GM12878 (cell line): ENCODE measurements at regions not wholly inside any gene's neighbourhood (a gene's known extent, or its start where the extent isn't known, plus 50 kb on each side); places are given as distances from the start of the nearest gene placed in this dataset.

Source experiments
- ATAC-seq: fragments of 200-7000 bp; cut with Tn5 transposase; 3 replicates; pipeline ENCODE4 v1.9.1; 2020; ENCODE audit warnings: mild to moderate bottlenecking, moderate library complexity
- BruUV-seq: library from RNA; stranded (reverse); fragments of 400-500 nt; replicated peaks from 2 replicates; lab custom pipeline; 2021; lab: Mats Ljungman, UMichigan
- CTCF ChIA-PET: fragments of 300-600 bp; sonication (Branson Sonifier 250); formaldehyde crosslinking; extraction: SDS; loops from one replicate; lab custom pipeline; 2021; ENCODE audit warnings: inconsistent platforms; lab: Yijun Ruan, JAX
- POLR2A ChIA-PET: fragments of 350-600 bp; formaldehyde crosslinking; extraction: SDS; loops from one replicate; lab custom pipeline; 2021; ENCODE audit warnings: inconsistent platforms; lab: Charles Lee
- RAD21 ChIA-PET: fragments of 300-600 bp; sonication (Branson Sonifier 250); formaldehyde crosslinking; loops from one replicate; lab custom pipeline; 2023; ENCODE audit warnings: antibody characterized with exemption; ENCODE audit not compliant: unreplicated experiment; lab: Charles Lee
- SMC1A ChIA-PET: fragments of 300-600 bp; sonication (Branson Sonifier 250); formaldehyde crosslinking; loops from one replicate; lab custom pipeline; 2023; ENCODE audit not compliant: unreplicated experiment, uncharacterized antibody; lab: Charles Lee
- DNase-seq: peaks from one replicate; pipeline ENCODE4 v3.0.0-alpha.2; 2011; ENCODE audit warnings: low read depth, low spot score
- FAIRE-seq: peaks from 3 replicates; lab custom pipeline; 2011; peaks lifted over from hg19 to GRCh38; lab: Jason Lieb, UNC
- H2AFZ ChIP-seq: 2 replicates; pipeline ENCODE4 v1.6.0; 2011; ENCODE audit warnings: low read depth, low read length, control low read depth; ENCODE audit not compliant: control insufficient read depth
- H3K27ac ChIP-seq: 2 replicates; pipeline ENCODE4 v1.5.1; 2011; ENCODE audit warnings: control low read depth; ENCODE audit not compliant: control insufficient read depth, insufficient read depth
- H3K27me3 ChIP-seq, 2 experiments: replicated peaks in 1 of 2; 2 replicates each; pipeline versions ENCODE4 v1.6.0 to v1.6.1; 2011; ENCODE audit warnings: low read length in 1 of 2; ENCODE audit not compliant: control insufficient read depth in 2 of 2, insufficient read depth in 2 of 2
- H3K36me3 ChIP-seq, 2 experiments: 2 replicates each; pipeline ENCODE4 v1.5.1; 2011; ENCODE audit warnings: low read length in 1 of 2; ENCODE audit not compliant: control insufficient read depth in 2 of 2, insufficient read depth in 2 of 2
- H3K4me1 ChIP-seq: 2 replicates; pipeline ENCODE4 v1.6.1; 2011; ENCODE audit warnings: mild to moderate bottlenecking, low read length, moderate library complexity, mixed read lengths; ENCODE audit not compliant: control insufficient read depth, insufficient read depth
- H3K4me2 ChIP-seq: 2 replicates; pipeline ENCODE4 v1.6.0; 2011; ENCODE audit warnings: control low read depth; ENCODE audit not compliant: control insufficient read depth, insufficient read depth
- H3K4me3 ChIP-seq: fragments of 200-600 bp; sonication (generic); 2 replicates; pipeline ENCODE4 v1.5.1; 2016
- H3K79me2 ChIP-seq: 2 replicates; pipeline ENCODE4 v1.6.0; 2011; ENCODE audit warnings: low read length; ENCODE audit not compliant: control insufficient read depth, insufficient read depth
- H3K9ac ChIP-seq: 2 replicates; pipeline ENCODE4 v1.8.0; 2011; ENCODE audit warnings: low read length, control low read depth, mixed read lengths; ENCODE audit not compliant: control insufficient read depth, insufficient read depth
- H3K9me3 ChIP-seq: replicated peaks from 3 replicates; pipeline ENCODE4 v1.5.1; 2011; ENCODE audit warnings: mild to moderate bottlenecking, low read length; ENCODE audit not compliant: control insufficient read depth, insufficient read depth
- H4K20me1 ChIP-seq: 2 replicates; pipeline ENCODE4 v1.6.0; 2011; ENCODE audit not compliant: control insufficient read depth, insufficient read depth
- ASH2L ChIP-seq: fragments of 300-600, 200-600 bp; sonication (generic); IDR thresholded peaks from 2 replicates; pipeline ENCODE4 v1.6.1; 2017; ENCODE audit warnings: low read depth, mild to moderate bottlenecking, borderline replicate concordance
- EP300 ChIP-seq, 2 experiments: fragments of 150-350 bp in 1 of 2; IDR thresholded peaks; 2 replicates each; pipeline ENCODE4 v1.6.1; 2011 to 2012; ENCODE audit warnings: low read depth in 2 of 2, low read length in 2 of 2, borderline replicate concordance in 1 of 2, improper control_type of control experiment in 1 of 2, inconsistent platforms in 1 of 2; ENCODE audit not compliant: control insufficient read depth in 1 of 2
- FOXM1 ChIP-seq: IDR thresholded peaks from 2 replicates; pipeline ENCODE4 v1.6.1; 2012; ENCODE audit warnings: low read depth, mild to moderate bottlenecking, inconsistent platforms, low read length, moderate library complexity
- HDAC6 ChIP-seq: fragments of 200-600 bp; sonication (generic); IDR thresholded peaks from one replicate; pipeline ENCODE4 v1.8.0; 2017; ENCODE audit warnings: antibody characterized with exemption; ENCODE audit not compliant: unreplicated experiment
- LARP7 ChIP-seq: fragments of 450-650 bp; IDR thresholded peaks from 2 replicates; pipeline ENCODE4 v1.6.1; 2017; ENCODE audit warnings: mild to moderate bottlenecking
- NFYA ChIP-seq: IDR thresholded peaks from 2 replicates; pipeline ENCODE4 v1.6.1; 2011; ENCODE audit warnings: low read depth, mild to moderate bottlenecking, low read length, improper control_type of control experiment, borderline replicate concordance
- ZNF24 ChIP-seq: fragments of 450-650 bp; IDR thresholded peaks from 2 replicates; pipeline ENCODE4 v1.6.1; 2017; ENCODE audit warnings: antibody characterized with exemption, mild to moderate bottlenecking
- WGBS: methylation state at CpG from one replicate; pipeline ENCODE4 v1.1.6; 2016; ENCODE audit warnings: low lambda C conversion rate; ENCODE audit not compliant: insufficient replicate concordance, insufficient coverage; ENCODE audit errors: missing lambda C conversion rate; 5-methylcytosine and 5-hydroxymethylcytosine counted together
- in situ Hi-C: fragments of 300-500 bp; cut with MboI; formaldehyde crosslinking; loops from 9 replicates; pipeline ENCODE4 v1.14.3; 2018; ENCODE audit warnings: mixed read lengths
- intact Hi-C: fragments of 100-400 bp; cut with micrococcal nuclease; formaldehyde crosslinking; loops from one replicate; pipeline ENCODE4 v1.14.2; 2022; ENCODE audit not compliant: unreplicated experiment
- TF ChIP-seq, protein P1 (sequence below): fragments of 450-650 bp; IDR thresholded peaks from 2 replicates; pipeline ENCODE4 v1.6.1; 2017; ENCODE audit warnings: antibody characterized with exemption, mild to moderate bottlenecking, moderate library complexity
- TF ChIP-seq, protein P2 (sequence below): IDR thresholded peaks from 2 replicates; pipeline ENCODE4 v1.6.1; 2012; ENCODE audit warnings: low read depth, low read length, improper control_type of control experiment

DNA sequence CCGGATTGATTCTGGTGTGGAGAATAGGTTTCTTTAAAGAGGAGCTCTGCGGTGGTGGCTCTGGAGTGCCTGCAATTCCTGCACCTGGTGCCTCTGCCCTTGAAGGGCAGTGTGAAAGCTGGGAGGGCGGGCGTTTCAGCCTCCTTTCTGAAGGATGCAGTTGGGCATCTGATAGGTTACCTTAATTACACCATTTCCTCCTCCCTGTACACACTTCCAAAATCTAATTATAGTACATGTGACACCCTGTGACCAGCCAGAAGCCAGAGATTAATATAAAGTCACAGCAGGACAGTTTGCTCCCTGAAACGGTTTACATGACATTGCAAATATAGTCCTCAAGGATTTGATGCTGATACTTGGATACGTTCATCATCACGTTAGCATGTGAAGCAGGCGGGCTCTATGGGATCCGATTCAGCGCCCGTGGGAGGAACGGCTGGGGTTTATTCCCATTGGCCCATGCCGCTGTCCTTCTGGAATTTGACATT lies 548.2 kb downstream of the QKI start (continued):
- TF ChIP-seq, protein P1, sequence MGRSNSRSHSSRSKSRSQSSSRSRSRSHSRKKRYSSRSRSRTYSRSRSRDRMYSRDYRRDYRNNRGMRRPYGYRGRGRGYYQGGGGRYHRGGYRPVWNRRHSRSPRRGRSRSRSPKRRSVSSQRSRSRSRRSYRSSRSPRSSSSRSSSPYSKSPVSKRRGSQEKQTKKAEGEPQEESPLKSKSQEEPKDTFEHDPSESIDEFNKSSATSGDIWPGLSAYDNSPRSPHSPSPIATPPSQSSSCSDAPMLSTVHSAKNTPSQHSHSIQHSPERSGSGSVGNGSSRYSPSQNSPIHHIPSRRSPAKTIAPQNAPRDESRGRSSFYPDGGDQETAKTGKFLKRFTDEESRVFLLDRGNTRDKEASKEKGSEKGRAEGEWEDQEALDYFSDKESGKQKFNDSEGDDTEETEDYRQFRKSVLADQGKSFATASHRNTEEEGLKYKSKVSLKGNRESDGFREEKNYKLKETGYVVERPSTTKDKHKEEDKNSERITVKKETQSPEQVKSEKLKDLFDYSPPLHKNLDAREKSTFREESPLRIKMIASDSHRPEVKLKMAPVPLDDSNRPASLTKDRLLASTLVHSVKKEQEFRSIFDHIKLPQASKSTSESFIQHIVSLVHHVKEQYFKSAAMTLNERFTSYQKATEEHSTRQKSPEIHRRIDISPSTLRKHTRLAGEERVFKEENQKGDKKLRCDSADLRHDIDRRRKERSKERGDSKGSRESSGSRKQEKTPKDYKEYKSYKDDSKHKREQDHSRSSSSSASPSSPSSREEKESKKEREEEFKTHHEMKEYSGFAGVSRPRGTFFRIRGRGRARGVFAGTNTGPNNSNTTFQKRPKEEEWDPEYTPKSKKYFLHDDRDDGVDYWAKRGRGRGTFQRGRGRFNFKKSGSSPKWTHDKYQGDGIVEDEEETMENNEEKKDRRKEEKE, result no peak
- TF ChIP-seq, protein P2, sequence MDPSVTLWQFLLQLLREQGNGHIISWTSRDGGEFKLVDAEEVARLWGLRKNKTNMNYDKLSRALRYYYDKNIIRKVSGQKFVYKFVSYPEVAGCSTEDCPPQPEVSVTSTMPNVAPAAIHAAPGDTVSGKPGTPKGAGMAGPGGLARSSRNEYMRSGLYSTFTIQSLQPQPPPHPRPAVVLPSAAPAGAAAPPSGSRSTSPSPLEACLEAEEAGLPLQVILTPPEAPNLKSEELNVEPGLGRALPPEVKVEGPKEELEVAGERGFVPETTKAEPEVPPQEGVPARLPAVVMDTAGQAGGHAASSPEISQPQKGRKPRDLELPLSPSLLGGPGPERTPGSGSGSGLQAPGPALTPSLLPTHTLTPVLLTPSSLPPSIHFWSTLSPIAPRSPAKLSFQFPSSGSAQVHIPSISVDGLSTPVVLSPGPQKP, result no peak
- TF ChIP-seq, all 136 proteins: peak for 0

DNA sequence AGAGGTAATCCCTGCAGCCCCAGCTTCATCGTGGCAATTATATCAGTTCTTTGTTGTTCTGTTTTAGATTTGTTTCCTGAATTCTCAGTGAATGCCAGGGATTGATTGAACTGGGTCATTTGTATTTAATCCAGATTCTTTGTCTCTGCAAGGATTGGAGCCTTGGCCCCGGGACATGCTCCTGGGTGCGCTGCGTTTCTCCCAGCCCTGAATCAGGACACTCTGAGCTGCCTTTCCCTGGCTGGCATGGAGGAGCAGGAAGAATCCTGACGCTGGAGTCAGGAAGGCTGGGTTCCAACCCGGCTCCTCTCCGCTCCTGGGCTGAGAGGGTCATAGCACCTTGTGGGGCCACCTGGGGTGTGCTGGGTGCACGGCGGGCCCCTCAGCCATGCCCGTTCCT lies 545.6 kb downstream of the QKI start:
- Histone ChIP-seq H2AFZ (no peak overlapping the region), H4K20me1 (no peaks in the 10 kb centered on the region), H3K79me2 (no peaks in the 10 kb centered on the region), H3K9me3 (no peaks in the 10 kb centered on the region), H3K27ac (no peak overlapping the region)
- POLR2A ChIA-PET, result no interaction called here
- in situ Hi-C loops (no loop called here), intact Hi-C loops (no loop called here)
- BruUV-seq, result no TSS peak
- RAD21 ChIA-PET, result no interaction called here
- SMC1A ChIA-PET, result no interaction called here
- ATAC-seq (no peak), DNase-seq (no peak)
- no peak for TF ChIP-seq EP300 (IDR thresholded peaks at IDR 0.05; ENCODE audit: borderline replicate concordance in 1 of 2, control insufficient read depth in 1 of 2, low read depth in 2 of 2, low read length in 2 of 2)
- TF ChIP-seq LARP7, result no peak
- no peak for TF ChIP-seq ZNF24
- no peak for TF ChIP-seq NFYA
- TF ChIP-seq HDAC6, result no peak
- no peak for TF ChIP-seq ASH2L
- no peak for TF ChIP-seq FOXM1
- TF ChIP-seq, all 136 proteins: peak for 0
- H3K27me3 ChIP-seq, result no peaks in the 10 kb centered on the region
- H3K4me1 ChIP-seq, result no peaks in the 10 kb centered on the region
- H3K4me3 ChIP-seq, result no peak overlapping the region
- CTCF ChIA-PET, result interaction anchor here (0.6 to 0.9 kb wide), 2 partner anchors 144 to 530 kb away, joined by 3 read pairs; no protein-coding TSS in a partner anchor
- H3K4me2 ChIP-seq, result no peak overlapping the region
- 76% methylated on average over 10 of the region's 10 CpGs for WGBS
- H3K36me3 ChIP-seq, result no peaks in the 10 kb centered on the region
- H3K9ac ChIP-seq, result no peak overlapping the region
- FAIRE-seq, result no peak
